WERI-Rb-1 (cell line): ENCODE measurements at regions not wholly inside any gene's neighbourhood (a gene's known extent, or its start where the extent isn't known, plus 50 kb on each side); places are given as distances from the start of the nearest gene placed in this dataset.

Experiments
- DNase-seq: peaks from one replicate; pipeline ENCODE4 v3.0.0-alpha.2; 2020
- H3K27ac ChIP-seq: fragments of 250-450 bp; sonication (Bioruptor Pico); 2 replicates; pipeline ENCODE4 v1.5.1; 2020; ENCODE audit warnings: mild to moderate bottlenecking, moderate library complexity
- H3K27me3 ChIP-seq: fragments of 250-450 bp; sonication (Bioruptor Pico); 2 replicates; pipeline ENCODE4 v1.5.1; 2021; ENCODE audit warnings: mild to moderate bottlenecking, low read depth, moderate library complexity; ENCODE audit not compliant: insufficient read depth, severe bottlenecking
- H3K36me3 ChIP-seq: fragments of 250-450 bp; sonication (Bioruptor Pico); 2 replicates; pipeline ENCODE4 v1.5.1; 2020; ENCODE audit warnings: mild to moderate bottlenecking, moderate library complexity
- H3K4me3 ChIP-seq: 2 replicates; pipeline ENCODE4 v1.5.1; 2011; ENCODE audit warnings: low read depth, mild to moderate bottlenecking, control low read depth, low read length
- H3K9me3 ChIP-seq: fragments of 250-450 bp; sonication (Bioruptor Pico); 2 replicates; pipeline ENCODE4 v1.5.1; 2021; ENCODE audit warnings: mild to moderate bottlenecking, moderate library complexity; ENCODE audit not compliant: severe bottlenecking
- TF ChIP-seq, protein P1 (sequence below): IDR thresholded peaks from 2 replicates; pipeline ENCODE4 v1.5.1; 2011; ENCODE audit warnings: low read depth, mild to moderate bottlenecking, control low read depth, inconsistent platforms, low read length

DNA sequence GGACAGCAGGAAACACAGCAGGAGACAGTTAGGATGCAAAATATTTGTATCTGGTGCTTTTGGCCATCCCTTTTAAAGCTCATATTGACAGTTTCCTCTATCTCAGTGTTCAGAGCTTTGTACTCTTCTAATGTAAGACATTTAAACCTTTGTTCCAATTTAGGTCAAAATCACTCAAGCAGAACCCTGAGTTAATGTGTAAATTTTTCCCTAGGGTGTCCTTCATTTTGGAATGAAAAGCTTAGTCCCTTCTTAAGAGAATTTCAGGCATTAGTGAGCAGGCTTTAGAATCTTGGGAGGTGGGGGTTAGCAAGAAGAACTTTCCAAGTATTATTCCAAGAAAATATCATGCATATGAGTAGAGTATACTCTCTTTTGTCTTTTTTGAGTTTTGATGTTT is 188.7 kb downstream of the GBA3 start:
- Histone ChIP-seq H3K4me3 (no peak overlapping the region), H3K9me3 (peaks cover under 1% of the 10 kb centered on the region), H3K36me3 (no peaks in the 10 kb centered on the region), H3K27ac (no peak overlapping the region), H3K27me3 (no peaks in the 10 kb centered on the region)
- no peak for DNase-seq
- TF ChIP-seq, protein P1, sequence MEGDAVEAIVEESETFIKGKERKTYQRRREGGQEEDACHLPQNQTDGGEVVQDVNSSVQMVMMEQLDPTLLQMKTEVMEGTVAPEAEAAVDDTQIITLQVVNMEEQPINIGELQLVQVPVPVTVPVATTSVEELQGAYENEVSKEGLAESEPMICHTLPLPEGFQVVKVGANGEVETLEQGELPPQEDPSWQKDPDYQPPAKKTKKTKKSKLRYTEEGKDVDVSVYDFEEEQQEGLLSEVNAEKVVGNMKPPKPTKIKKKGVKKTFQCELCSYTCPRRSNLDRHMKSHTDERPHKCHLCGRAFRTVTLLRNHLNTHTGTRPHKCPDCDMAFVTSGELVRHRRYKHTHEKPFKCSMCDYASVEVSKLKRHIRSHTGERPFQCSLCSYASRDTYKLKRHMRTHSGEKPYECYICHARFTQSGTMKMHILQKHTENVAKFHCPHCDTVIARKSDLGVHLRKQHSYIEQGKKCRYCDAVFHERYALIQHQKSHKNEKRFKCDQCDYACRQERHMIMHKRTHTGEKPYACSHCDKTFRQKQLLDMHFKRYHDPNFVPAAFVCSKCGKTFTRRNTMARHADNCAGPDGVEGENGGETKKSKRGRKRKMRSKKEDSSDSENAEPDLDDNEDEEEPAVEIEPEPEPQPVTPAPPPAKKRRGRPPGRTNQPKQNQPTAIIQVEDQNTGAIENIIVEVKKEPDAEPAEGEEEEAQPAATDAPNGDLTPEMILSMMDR, result no peak

DNA sequence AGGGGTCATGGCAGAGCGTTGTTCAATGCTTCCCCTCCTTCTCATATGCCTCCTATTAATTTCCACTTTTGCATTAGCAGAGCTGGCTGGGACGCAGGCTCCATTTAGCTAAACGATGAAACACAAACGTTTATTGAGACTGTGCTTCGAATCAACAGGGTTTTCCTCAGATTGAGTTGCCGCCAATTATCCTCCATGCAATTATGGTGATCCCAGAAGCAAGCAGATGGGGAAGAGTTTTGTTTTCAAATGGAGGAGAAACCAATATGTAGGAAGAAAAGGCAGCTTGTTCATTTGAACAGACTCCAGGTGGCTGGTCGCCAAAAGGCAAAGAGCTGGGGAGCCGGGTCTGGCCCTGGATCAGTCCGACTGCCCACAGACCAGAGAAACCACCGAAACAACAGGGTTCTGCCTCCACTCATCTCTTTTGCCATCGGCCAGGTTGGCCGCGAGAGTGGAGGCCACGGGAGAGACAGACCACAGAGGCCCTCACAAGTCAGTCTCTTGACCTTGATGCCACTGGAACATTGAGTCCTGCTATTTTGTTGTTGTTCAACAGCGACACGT is 184.8 kb downstream of the GBA3 start:
- Histone ChIP-seq H3K4me3 (no peak overlapping the region), H3K27ac (no peak overlapping the region), H3K9me3 (no peaks in the 10 kb centered on the region), H3K36me3 (no peaks in the 10 kb centered on the region), H3K27me3 (no peaks in the 10 kb centered on the region)
- DNase-seq, result no peak
- TF ChIP-seq, protein P1, result no peak

DNA sequence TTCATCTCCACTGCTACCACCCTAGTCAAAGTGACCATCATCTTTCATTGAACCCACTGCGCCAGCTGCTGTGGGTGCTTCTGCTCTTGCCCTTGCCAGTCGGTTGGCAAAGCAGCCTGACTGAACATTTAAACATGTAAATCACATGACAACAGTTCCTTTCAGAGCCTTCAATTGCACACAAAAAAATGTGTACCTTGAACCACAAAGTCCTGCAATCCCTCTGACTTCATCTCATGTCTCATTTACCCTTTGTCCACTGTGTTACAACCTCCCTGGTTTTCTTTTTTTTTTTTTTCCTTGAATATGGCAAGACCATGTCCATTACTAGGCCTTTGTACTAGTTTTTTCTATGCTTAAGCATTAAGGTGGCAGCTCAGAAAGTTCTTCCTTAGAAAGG is 183.5 kb downstream of the GBA3 start:
- Histone ChIP-seq H3K36me3 (no peaks in the 10 kb centered on the region), H3K27me3 (no peaks in the 10 kb centered on the region), H3K9me3 (no peaks in the 10 kb centered on the region), H3K4me3 (no peak overlapping the region), H3K27ac (no peak overlapping the region)
- TF ChIP-seq, protein P1, result no peak
- no peak for DNase-seq

DNA sequence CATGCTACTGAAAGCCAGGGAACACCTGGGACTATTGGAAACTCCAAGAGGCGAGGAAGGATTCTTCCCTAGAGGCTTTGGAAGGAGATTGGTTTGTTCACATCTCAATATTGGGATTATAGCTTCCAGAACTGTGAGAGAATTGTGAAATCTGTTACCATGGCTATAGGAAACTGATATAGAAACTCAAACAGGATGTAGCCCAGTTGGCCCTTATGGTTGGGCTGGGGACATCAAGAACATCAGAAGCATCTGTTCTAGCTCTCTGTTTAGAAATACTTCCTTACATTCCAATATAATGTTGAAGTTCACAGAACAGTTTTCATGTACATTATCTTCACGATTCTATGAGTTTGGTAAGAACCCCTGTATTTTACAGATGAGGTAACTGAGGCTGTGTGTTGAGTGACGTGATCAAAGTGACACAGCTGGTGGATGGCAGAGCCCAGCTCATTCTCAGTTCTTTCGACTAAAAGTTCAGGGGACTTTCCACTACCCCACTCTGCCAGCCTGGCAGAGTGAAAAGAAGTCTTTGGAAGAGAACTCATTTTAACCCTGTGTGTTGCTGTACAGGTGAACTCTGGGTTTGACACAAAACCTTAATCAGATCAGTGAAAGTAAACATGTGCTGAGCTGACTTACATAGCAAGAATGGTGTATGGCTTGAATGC is 183.0 kb downstream of the GBA3 start:
- Histone ChIP-seq H3K9me3 (no peaks in the 10 kb centered on the region), H3K36me3 (no peaks in the 10 kb centered on the region), H3K4me3 (no peak overlapping the region), H3K27me3 (no peaks in the 10 kb centered on the region), H3K27ac (no peak overlapping the region)
- TF ChIP-seq, protein P1, result no peak
- DNase-seq, result no peak

DNA sequence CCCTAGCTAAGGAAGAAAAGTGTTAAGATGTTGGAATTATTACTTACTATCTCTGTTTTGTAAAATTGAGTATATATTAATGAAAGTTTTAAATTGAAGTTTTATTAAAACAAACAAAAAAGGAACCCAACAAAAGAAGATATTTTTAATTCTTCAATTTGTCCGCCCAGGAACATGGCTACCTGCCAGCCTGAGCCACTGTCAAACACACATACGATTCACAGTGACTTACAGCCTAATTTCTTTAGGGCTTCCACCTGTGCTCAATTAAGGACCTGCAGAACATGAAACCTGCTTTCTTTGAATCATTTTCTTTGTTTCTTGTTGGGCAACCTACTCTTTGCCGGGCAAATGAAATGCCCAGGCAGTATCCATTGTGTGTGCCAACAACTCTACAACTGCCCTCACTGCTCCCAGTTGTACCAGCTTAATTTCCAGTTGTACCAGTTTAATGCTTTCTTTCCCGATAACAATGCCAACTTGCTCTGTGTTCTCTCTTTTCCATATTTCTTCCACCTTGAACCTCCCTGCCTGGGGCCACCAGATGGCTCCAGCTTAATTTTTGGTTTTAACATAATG is 181.7 kb downstream of the GBA3 start:
- TF ChIP-seq, protein P1, result no peak
- Histone ChIP-seq H3K4me3 (no peak overlapping the region), H3K27ac (no peak overlapping the region), H3K36me3 (no peaks in the 10 kb centered on the region), H3K27me3 (no peaks in the 10 kb centered on the region), H3K9me3 (no peaks in the 10 kb centered on the region)
- DNase-seq, result no peak

DNA sequence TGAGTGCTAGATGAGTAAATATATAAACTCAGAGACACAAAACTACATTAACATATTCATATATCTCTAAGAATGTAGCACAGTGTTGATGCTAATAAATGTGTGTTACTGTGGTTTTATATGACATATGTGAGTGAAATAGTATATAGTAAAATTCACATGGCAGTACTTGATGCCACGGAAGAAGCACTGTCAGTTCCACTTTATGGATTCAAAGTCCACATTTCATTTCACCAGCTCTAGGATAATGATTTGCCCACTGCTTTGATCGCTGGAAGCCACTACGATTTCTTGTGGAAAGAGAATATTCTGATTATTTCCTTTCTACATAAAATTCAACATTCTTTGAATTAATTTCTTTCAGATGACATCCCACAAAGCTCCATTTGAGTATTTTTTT is 181.2 kb downstream of the GBA3 start:
- TF ChIP-seq, protein P1, result no peak
- no peak for DNase-seq
- Histone ChIP-seq H3K27ac (no peak overlapping the region), H3K36me3 (no peaks in the 10 kb centered on the region), H3K27me3 (no peaks in the 10 kb centered on the region), H3K9me3 (no peaks in the 10 kb centered on the region), H3K4me3 (no peak overlapping the region)
